IPS DF 19.7 (cell line): ENCODE measurements at regions not wholly inside any gene's neighbourhood (a gene's known extent, or its start where the extent isn't known, plus 50 kb on each side); places are given as distances from the start of the nearest gene placed in this dataset.
A peak's percentile ranks its signal among the peaks of the same experiment; 100 is the strongest.

Experiments used
- DNase-seq: peaks from one replicate; pipeline ENCODE4 v3.0.0-alpha.2; 2013; ENCODE audit warnings: low read depth, low spot score

GRCh38 chr18:68525091-68525490, 189.8 kb downstream of the TMX3 start:
- no peak for DNase-seq

GRCh38 chr18:68520406-68521075, 194.4 kb downstream of the TMX3 start:
- DNase-seq: no peak

- no peak for DNase-seq
Measured at GRCh38 chr18:68519336-68519735, 195.6 kb downstream of the TMX3 start.

DNA sequence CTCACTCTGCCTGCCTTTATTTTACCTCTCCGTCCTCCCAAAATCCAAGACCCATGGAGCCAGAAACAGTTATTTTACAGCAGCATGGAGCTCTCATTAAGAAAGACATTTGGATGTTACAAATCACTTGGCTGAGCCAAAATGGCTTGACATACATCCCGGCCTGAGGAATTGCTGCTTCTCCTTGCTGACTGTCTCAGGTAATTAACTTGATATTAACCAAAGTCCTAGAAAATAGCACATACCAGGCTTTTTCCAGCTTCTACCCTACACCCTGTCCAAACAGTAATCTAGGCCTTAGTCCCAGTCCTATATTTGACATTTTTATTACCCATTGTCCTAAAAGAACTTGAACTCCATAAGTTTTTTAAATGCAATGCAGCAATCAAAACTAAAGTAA, 205.0 kb downstream of the TMX3 start:
- DNase-seq: no peak

- no peak for DNase-seq
Measured at GRCh38 chr18:68507781-68508180, 207.1 kb downstream of the TMX3 start.

DNA sequence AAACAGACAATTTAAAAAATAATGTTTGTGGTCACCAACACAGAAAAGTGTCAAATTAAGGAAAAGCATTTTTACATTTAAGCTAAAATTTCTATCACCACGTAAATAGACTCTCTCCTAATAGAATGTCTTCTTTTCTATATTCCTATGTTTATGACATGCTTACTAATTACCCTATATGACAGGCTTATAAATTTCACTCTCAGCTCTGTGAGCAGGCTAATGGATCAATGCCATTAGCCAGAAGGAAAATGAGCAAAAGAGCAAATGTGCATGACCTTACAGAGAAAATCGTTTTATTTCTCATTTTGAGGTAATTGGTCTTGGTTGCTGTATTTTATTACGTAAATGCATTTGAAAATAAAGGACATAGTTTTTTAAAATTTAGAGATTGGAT, 209.7 kb downstream of the TMX3 start:
- DNase-seq: no peak

- no peak for DNase-seq
Measured at GRCh38 chr18:68504441-68505177, 210.3 kb downstream of the TMX3 start.

GRCh38 chr18:68500556-68500955, 214.4 kb downstream of the TMX3 start:
- no peak for DNase-seq

- no peak for DNase-seq
Measured at GRCh38 chr18:68499141-68499540, 215.8 kb downstream of the TMX3 start.

GRCh38 chr18:68498636-68499035, 216.3 kb downstream of the TMX3 start:
- no peak for DNase-seq

GRCh38 chr18:68498185-68498584, 216.7 kb downstream of the TMX3 start:
- no peak for DNase-seq

GRCh38 chr18:68494802-68495581, 219.9 kb downstream of the TMX3 start:
- DNase-seq: no peak

- peak; percentile 45 for DNase-seq
Measured at GRCh38 chr18:68489013-68489792, 225.7 kb downstream of the TMX3 start.

DNA sequence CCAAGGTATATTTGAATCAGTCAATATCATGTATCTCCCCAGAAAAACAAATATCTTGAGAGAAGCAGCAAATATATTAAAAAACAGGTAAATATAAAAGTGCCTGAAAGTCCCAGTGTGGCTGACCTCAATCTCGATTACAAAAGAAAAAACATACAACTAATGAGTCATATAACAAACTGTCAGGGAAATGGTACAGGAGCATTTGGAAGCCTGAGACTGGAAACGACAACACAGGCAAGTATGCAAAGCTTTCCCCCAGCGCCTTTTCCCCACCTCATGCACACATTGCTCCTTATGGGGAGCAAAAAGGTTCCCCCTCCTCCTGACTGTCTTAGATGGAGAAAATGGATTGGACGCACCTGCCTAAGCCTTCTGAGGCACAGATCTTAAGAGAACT, 230.7 kb downstream of the TMX3 start:
- no peak for DNase-seq

- DNase-seq: no peak
Measured at GRCh38 chr18:68482815-68483214, 232.1 kb downstream of the TMX3 start.

DNA sequence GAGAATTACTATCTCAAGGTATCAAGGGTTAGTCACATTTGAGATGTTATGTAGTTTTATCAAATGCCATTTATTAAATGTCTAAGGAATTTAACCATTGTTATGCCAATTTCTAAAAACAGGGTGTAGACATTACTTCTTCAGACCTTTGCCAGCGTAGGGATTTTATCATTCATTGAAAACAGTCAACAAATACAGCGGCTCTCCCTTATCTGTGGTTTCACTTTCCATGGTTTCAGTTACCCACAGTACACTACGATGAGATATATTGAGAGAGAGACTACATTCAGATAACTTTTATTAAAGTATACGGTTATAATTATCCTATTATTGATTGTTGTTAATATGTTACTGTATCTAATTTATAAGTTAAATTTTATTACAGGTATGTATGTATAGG, 234.7 kb downstream of the TMX3 start:
- DNase-seq: no peak

GRCh38 chr18:68478246-68478645, 236.7 kb downstream of the TMX3 start:
- DNase-seq: no peak

GRCh38 chr18:68475883-68476282, 239.0 kb downstream of the TMX3 start:
- DNase-seq: no peak

- no peak for DNase-seq
Measured at GRCh38 chr18:68472701-68473295, 242.1 kb downstream of the TMX3 start.

GRCh38 chr18:68469049-68469625, 245.8 kb downstream of the TMX3 start:
- no peak for DNase-seq

GRCh38 chr18:68467957-68468356, 247.0 kb downstream of the TMX3 start:
- no peak for DNase-seq
